GM21737 (cell line): ENCODE measurements at regions not wholly inside any gene's neighbourhood (a gene's known extent, or its start where the extent isn't known, plus 50 kb on each side); places are given as distances from the start of the nearest gene placed in this dataset.

Experiments used
- ATAC-seq: cut with Tn5 transposase; IDR thresholded peaks from one replicate; pipeline ENCODE4 v1.9.1; 2021; ENCODE audit warnings: mild to moderate bottlenecking, moderate library complexity; ENCODE audit not compliant: unreplicated experiment

DNA sequence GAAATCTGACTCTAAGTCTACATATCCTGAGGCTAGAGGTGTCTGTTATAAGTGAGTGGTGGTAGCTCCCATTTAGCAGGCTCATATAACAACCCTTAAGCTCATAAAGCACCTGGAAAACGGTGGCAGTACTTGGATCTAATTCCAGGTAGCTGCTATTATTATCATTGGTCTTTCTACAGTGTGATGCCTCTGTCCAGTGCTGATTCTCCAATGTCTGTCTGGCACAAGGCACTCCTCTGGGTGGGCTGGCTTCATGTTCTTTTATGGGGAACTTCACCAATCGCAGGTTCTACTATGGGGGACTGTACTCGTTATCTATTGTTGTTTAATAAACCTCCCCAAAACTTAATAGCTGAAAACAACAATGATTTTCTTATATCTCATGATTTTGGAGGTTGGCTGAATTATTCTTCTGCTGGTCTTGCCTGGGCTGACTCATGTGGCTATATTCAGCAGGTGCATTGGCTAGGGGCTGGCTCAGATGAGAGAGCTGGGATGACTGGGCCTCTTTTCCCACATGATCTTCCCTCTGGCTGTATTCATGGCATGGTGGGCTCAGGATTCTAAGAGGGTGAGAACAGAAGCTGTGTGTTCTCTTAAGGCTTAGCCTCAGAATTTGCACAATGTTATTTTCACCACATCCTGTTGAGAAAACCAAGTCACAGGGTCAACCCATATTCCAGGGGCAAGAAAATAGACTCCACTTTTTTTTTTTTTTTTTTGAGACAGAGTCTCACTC, 93.0 kb upstream of the PCGF5 start:
- no peak for ATAC-seq

DNA sequence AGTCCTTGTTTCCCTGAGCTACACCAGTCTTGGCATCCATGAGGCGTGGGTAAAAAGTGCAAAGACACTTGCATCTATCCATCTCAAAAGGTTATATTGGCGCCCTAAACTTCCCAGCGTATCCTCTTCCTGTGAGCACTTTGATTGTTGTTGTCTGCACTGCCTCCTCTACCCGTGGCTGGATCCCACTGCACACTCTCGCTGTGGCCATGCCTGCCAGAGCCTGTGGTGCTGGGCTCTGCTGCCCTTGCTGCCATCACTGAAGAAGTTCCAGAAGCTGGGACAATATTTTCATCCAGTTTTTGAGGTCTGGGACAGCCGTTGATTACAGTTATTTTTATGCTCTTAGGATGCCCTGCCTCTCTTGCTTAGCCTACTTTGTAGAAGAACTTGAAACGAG, 85.3 kb upstream of the PCGF5 start:
- no peak for ATAC-seq

- ATAC-seq, result no peak
These were observed 83.3 kb upstream of the PCGF5 start for GRCh38 chr10:91137011-91137643.

GRCh38 chr10:91137822-91138221, 82.6 kb upstream of the PCGF5 start:
- no peak for ATAC-seq

GRCh38 chr10:91140995-91141549, 79.4 kb upstream of the PCGF5 start:
- ATAC-seq, result no peak

DNA sequence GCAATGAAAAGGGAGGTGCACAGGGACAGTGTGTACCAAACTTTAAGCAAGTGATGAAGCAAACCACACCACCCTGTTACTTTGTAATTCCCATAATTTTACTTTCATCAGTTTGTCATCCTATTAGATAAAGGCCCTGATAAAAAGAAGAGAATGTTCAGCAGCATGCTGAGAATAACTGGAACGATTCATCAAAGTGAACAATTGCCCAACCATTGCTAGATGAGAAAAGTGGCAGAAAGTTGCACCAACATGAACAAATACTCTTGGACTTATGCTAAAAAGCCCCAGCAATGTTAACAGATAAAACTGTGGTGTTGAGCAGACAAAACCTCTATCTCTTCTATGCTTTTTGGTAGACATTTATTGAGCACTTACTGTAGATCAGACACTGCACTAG, 75.5 kb upstream of the PCGF5 start:
- no peak for ATAC-seq

DNA sequence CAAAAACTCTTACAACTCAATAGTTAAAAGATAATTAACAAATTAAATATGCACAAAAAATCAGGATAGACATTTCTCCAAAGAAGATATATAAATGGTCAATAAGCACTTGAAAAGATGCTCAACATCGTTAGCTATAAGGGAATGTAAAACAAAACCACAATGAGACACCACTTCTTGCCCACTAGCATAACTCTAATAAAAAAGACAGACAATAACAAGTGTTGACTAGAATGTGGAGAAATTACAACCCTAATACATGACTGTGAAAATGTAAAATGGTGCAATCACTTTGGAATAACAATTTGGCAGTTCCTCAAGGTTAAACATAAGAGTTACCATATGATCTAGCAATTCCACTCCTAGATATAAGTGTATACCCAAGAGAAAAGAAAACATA, 74.3 kb upstream of the PCGF5 start:
- no peak for ATAC-seq

- ATAC-seq, result no peak
These were observed 70.9 kb upstream of the PCGF5 start for GRCh38 chr10:91149550-91149949.

- no peak for ATAC-seq
These were observed 69.8 kb upstream of the PCGF5 start for GRCh38 chr10:91150631-91151030.

- no peak for ATAC-seq
These were observed 67.0 kb upstream of the PCGF5 start for GRCh38 chr10:91153508-91153907.

GRCh38 chr10:91154842-91155241, 65.6 kb upstream of the PCGF5 start:
- ATAC-seq, result no peak

GRCh38 chr10:91156196-91156595, 64.3 kb upstream of the PCGF5 start:
- no peak for ATAC-seq

GRCh38 chr10:91159254-91159783, 61.1 kb upstream of the PCGF5 start:
- ATAC-seq, result no peak

DNA sequence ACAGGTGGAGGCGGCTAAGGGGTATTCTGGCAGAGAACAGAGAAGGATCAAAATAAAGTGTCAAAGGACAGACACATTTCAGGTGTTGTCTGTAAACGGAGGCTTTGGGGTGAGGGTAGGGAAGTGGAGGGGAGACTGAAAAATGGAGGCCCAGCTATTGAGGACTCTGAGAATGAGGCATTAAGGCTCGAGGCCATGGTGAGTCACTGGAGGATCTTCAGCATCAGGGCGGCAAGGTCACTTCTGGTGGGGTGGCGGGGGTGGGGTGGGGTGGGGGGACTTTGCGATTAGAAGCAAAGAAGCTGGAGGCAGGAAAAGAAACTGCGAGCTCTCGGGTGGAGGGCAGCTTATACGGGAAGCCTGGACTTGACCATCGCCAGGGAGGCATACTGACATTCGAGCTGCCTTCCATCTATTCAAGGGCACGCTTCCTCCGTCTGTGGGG, 58.4 kb upstream of the PCGF5 start:
- ATAC-seq, result no peak

GRCh38 chr10:91162495-91163268, 57.8 kb upstream of the PCGF5 start:
- ATAC-seq, result peak; percentile 41

DNA sequence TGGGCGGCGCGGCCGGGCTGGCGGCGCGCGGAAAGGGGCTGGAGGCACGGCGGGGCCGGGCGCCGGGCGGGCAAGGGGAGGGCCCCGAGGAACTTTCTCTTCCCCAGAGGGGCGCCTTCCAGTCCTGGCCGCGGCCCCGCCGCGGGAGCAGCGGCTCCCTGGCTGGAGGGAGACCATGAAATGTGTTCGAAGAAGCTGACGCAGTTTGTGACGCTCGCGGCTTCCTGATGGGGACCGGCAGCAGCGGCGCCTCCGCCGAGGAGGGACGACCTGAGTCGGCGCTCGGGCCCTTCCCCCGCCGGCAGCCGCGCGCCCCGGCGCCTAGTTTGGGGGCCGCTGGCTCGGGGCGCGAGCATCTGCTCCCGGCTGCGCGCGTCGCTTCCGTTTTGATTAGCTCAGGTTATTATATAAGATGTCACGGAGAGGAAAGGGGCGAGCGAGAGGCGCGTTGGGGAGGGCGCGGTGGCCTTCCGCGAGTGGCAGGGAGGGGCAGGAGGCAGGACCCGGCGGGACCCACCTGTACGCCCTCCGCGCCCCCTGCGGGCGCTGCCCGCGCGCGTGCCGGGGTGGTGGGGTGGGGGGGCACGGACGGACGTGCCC, 57.1 kb upstream of the PCGF5 start:
- ATAC-seq, result peak; percentile 45

DNA sequence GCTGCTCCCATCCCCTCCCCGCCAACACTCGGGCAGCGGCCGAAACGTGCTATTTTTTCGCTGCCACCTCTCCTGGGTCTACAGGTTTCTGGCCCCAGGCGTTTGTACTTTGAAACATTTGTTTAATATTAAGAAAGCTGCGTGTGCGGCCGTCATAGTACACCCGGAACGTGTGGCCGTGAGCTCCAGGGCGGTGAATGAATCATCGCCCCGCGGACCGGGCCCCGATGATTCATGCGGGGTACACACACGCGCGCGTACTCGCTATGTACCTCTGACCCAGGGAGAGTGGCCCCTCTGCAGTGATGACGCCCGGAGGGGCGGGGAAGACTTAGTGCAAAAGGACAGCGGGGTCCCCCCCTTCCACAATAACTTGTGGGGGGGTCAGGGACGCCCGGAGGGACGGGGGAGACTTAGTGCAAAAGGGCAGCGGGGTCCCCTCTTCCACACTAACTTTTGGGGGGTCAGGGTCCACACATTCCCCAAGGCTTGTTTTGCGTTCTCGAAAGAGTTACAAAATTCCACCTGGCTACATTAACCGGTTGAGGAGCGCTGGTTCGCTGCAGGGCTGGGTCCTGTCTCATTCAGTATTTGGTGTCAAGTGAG, 56.5 kb upstream of the PCGF5 start:
- ATAC-seq, result peak; percentile 22

GRCh38 chr10:91164520-91165065, 55.9 kb upstream of the PCGF5 start:
- ATAC-seq, result no peak

- no peak for ATAC-seq
These were observed 53.1 kb upstream of the PCGF5 start for GRCh38 chr10:91167406-91167805.

DNA sequence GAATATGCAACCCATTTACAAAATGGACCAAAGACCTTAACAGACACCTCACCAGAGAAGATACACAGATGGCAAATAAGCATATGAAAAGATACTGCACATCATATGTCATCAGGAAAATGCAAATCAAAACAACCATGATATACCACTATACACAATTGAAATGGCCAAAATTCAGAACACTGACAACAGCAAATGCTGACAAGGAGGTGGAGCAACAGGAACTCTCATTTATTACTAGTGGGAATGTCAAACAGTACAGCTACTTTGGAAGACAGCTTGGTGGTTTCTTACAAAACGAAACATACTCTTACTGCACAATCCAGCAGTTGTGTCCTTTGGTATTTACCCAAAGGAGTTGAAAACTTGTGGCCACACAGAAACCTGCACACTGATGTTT, 50.0 kb upstream of the PCGF5 start:
- ATAC-seq, result no peak
